ENCODE measurements at regions not wholly inside any gene's neighbourhood (a gene's known extent, or its start where the extent isn't known, plus 50 kb on each side); places are given as distances from the start of the nearest gene placed in this dataset.

GRCh38 chr19:46911456-46911855 lies 50.7 kb downstream of the ARHGAP35 start:
- peaks cover 84% of the 10 kb centered on the region for H4K20me1 ChIP-seq (ENCODE audit: insufficient read depth, poor library complexity, severe bottlenecking)

GRCh38 chr19:46913198-46913851 lies 52.5 kb downstream of the ARHGAP35 start:
- no peaks in the 10 kb centered on the region for H3K9me2 ChIP-seq (replicated peaks; ENCODE audit: insufficient read depth)
- H3K36me3 ChIP-seq (replicated peaks; ENCODE audit: insufficient read depth, low read depth): no peaks in the 10 kb centered on the region
- H3K27ac ChIP-seq: peak overlapping the region; percentile 38
- no peak for DNase-seq (ENCODE audit: low spot score)
- peaks cover 75% of the 10 kb centered on the region for H4K20me1 ChIP-seq (ENCODE audit: insufficient read depth, poor library complexity, severe bottlenecking)
- no peaks in the 10 kb centered on the region for H3K9me3 ChIP-seq (ENCODE audit: low read depth)
- peak overlapping the region; percentile 56 for H3K4me2 ChIP-seq
- peaks cover 97% of the 10 kb centered on the region for H3K79me2 ChIP-seq
- peaks cover 25% of the 10 kb centered on the region for H3K4me1 ChIP-seq (ENCODE audit: insufficient read depth)
- H3K27me3 ChIP-seq: no peaks in the 10 kb centered on the region
- H2AFZ ChIP-seq: no peak overlapping the region
- no peak overlapping the region for H3K4me3 ChIP-seq
- TF ChIP-seq CTCF (IDR thresholded peaks at IDR 0.05; ENCODE audit: poor library complexity): no peak
- no peak for TF ChIP-seq EZH2 (IDR thresholded peaks at IDR 0.05; ENCODE audit: borderline replicate concordance)
- TF ChIP-seq EZH2phosphoT487 (IDR thresholded peaks at IDR 0.05; ENCODE audit: low read depth, severe bottlenecking, unreplicated experiment): no peak
- WGBS (ENCODE audit: low lambda C conversion rate, missing lambda C conversion rate): 32% methylated on average over 6 of the region's 6 CpGs

More at GRCh38 chr19:46911456-46911855, 50.7 kb downstream of the ARHGAP35 start:
- H3K79me2 ChIP-seq: peaks cover 97% of the 10 kb centered on the region
- H3K9me3 ChIP-seq (ENCODE audit: low read depth): no peaks in the 10 kb centered on the region
- peaks cover 25% of the 10 kb centered on the region for H3K4me1 ChIP-seq (ENCODE audit: insufficient read depth)
- no peak overlapping the region for H3K4me2 ChIP-seq
- no peak overlapping the region for H3K4me3 ChIP-seq
- H3K9me2 ChIP-seq (replicated peaks; ENCODE audit: insufficient read depth): no peaks in the 10 kb centered on the region
- no peak overlapping the region for H3K27ac ChIP-seq
- no peak overlapping the region for H2AFZ ChIP-seq
- no peaks in the 10 kb centered on the region for H3K36me3 ChIP-seq (replicated peaks; ENCODE audit: insufficient read depth, low read depth)
- TF ChIP-seq EZH2phosphoT487 (IDR thresholded peaks at IDR 0.05; ENCODE audit: low read depth, severe bottlenecking, unreplicated experiment) (no peak), EZH2 (IDR thresholded peaks at IDR 0.05; ENCODE audit: borderline replicate concordance) (no peak), CTCF (IDR thresholded peaks at IDR 0.05; ENCODE audit: poor library complexity) (no peak)
- no peak for DNase-seq (ENCODE audit: low spot score)
- no peaks in the 10 kb centered on the region for H3K27me3 ChIP-seq

GRCh38 chr19:46913852-46914430 lies 53.1 kb downstream of the ARHGAP35 start:
- Histone ChIP-seq H2AFZ (no peak overlapping the region), H4K20me1 (ENCODE audit: insufficient read depth, poor library complexity, severe bottlenecking) (peaks cover 69% of the 10 kb centered on the region), H3K4me2 (peak overlapping the region; percentile 56), H3K4me1 (ENCODE audit: insufficient read depth) (peaks cover 25% of the 10 kb centered on the region), H3K4me3 (no peak overlapping the region), H3K9me3 (ENCODE audit: low read depth) (no peaks in the 10 kb centered on the region), H3K79me2 (peaks cover 97% of the 10 kb centered on the region), H3K27me3 (no peaks in the 10 kb centered on the region), H3K27ac (peak overlapping the region; percentile 38), H3K36me3 (replicated peaks; ENCODE audit: insufficient read depth, low read depth) (no peaks in the 10 kb centered on the region), H3K9me2 (replicated peaks; ENCODE audit: insufficient read depth) (no peaks in the 10 kb centered on the region)
- no peak for TF ChIP-seq EZH2 (IDR thresholded peaks at IDR 0.05; ENCODE audit: borderline replicate concordance)
- TF ChIP-seq EZH2phosphoT487 (IDR thresholded peaks at IDR 0.05; ENCODE audit: low read depth, severe bottlenecking, unreplicated experiment): no peak
- no peak for TF ChIP-seq CTCF (IDR thresholded peaks at IDR 0.05; ENCODE audit: poor library complexity)
- WGBS (ENCODE audit: low lambda C conversion rate, missing lambda C conversion rate): 48% methylated on average over 4 of the region's 4 CpGs
- no peak for DNase-seq (ENCODE audit: low spot score)

All from hepatocyte (in vitro differentiated cells).